HepG2 (cell line): ENCODE measurements at regions not wholly inside any gene's neighbourhood (a gene's known extent, or its start where the extent isn't known, plus 50 kb on each side); places are given as distances from the start of the nearest gene placed in this dataset.

Source experiments
- ATAC-seq: fragments of 200-7000 bp; cut with Tn5 transposase; 3 replicates; pipeline ENCODE4 v1.9.1; 2020; ENCODE audit warnings: mild to moderate bottlenecking, moderate library complexity
- BruUV-seq: library from RNA; stranded (reverse); fragments of 400-500 nt; replicated peaks from 2 replicates; lab custom pipeline; 2021; lab: Mats Ljungman, UMichigan
- CTCF ChIA-PET: fragments of 300-600 bp; formaldehyde crosslinking; extraction: SDS; loops from one replicate; lab custom pipeline; 2021; ENCODE audit warnings: low total read pairs, inconsistent platforms, low intra/inter-chr PET ratio; lab: Yijun Ruan, JAX
- POLR2A ChIA-PET: fragments of 350-600 bp; sonication (Branson Sonifier 250); formaldehyde crosslinking; loops from one replicate; lab custom pipeline; 2020; ENCODE audit warnings: antibody characterized with exemption, inconsistent platforms; lab: Yijun Ruan, JAX
- DNase-seq: peaks from one replicate; pipeline ENCODE4 v3.0.0-alpha.2; 2015; ENCODE audit warnings: low spot score
- FAIRE-seq: peaks from 3 replicates; lab custom pipeline; 2011; peaks lifted over from hg19 to GRCh38; lab: Jason Lieb, UNC
- H2AFZ ChIP-seq: one replicate; pipeline ENCODE4 v1.6.1; 2011; ENCODE audit warnings: low read length, inconsistent platforms
- H3K27ac ChIP-seq: fragments of 300-600 bp; 3 replicates; pipeline ENCODE4 v1.8.0; 2011; ENCODE audit warnings: mixed run types, mild to moderate bottlenecking, mixed read lengths, low read length, inconsistent platforms; ENCODE audit not compliant: insufficient read depth; ENCODE audit errors: extremely low read length
- H3K27me3 ChIP-seq, 2 experiments: fragments of 200-600 bp in 1 of 2; 2 replicates in 1 of 2; 3 replicates in 1 of 2; pipeline versions ENCODE4 v1.6.0 to v1.8.0; 2011; ENCODE audit warnings: low read length in 2 of 2, mild to moderate bottlenecking in 2 of 2, moderate library complexity in 2 of 2, inconsistent platforms in 1 of 2; ENCODE audit not compliant: insufficient read depth in 2 of 2, control insufficient read depth in 1 of 2
- H3K36me3 ChIP-seq, 2 experiments: fragments of 200-600 bp in 1 of 2; replicated peaks in 1 of 2; 2 replicates in 1 of 2; 3 replicates in 1 of 2; pipeline versions ENCODE4 v1.5.1 to v1.8.0; 2011; ENCODE audit warnings: low read length in 2 of 2, inconsistent platforms in 1 of 2; ENCODE audit not compliant: insufficient read depth in 2 of 2, control insufficient read depth in 1 of 2
- H3K4me1 ChIP-seq: 2 replicates; pipeline ENCODE4 v1.5.1; 2012; ENCODE audit warnings: low read length, inconsistent platforms; ENCODE audit not compliant: insufficient read depth
- H3K4me2 ChIP-seq: 2 replicates; pipeline ENCODE4 v1.6.0; 2011; ENCODE audit warnings: low read depth, low read length, inconsistent platforms
- H3K4me3 ChIP-seq, 3 experiments: fragments of 200-600 bp in 1 of 3; sonication (generic), shearing (Covaris generic) in 1 of 3; replicated peaks in 1 of 3; 2 replicates each; pipeline ENCODE4 v1.5.1; 2011 to 2016; ENCODE audit warnings: low read length in 3 of 3, inconsistent platforms in 2 of 3, low read depth in 2 of 3, mild to moderate bottlenecking in 2 of 3, control low read depth in 1 of 3, mixed read lengths in 1 of 3; ENCODE audit not compliant: insufficient read depth in 1 of 3
- H3K79me2 ChIP-seq: one replicate; pipeline ENCODE4 v1.6.1; 2011; ENCODE audit warnings: low read length, inconsistent platforms; ENCODE audit not compliant: insufficient read depth
- H3K9ac ChIP-seq: 2 replicates; pipeline ENCODE4 v1.6.0; 2011; ENCODE audit warnings: mild to moderate bottlenecking, low read depth, low read length, inconsistent platforms; ENCODE audit not compliant: insufficient read depth
- H3K9me3 ChIP-seq: 2 replicates; pipeline ENCODE4 v1.5.1; 2012; ENCODE audit warnings: mild to moderate bottlenecking, low read length
- H4K20me1 ChIP-seq: 2 replicates; pipeline ENCODE4 v1.6.0; 2011; ENCODE audit warnings: inconsistent platforms, mild to moderate bottlenecking, low read length, moderate library complexity; ENCODE audit not compliant: insufficient read depth
- CREB1 ChIP-seq, 2 experiments: fragments of 450-650 bp in 1 of 2; IDR thresholded peaks; 2 replicates each; pipeline ENCODE4 v1.6.1; 2016 to 2017; ENCODE audit warnings: control low read depth in 1 of 2, mild to moderate bottlenecking in 1 of 2, missing compliant biosample characterization in 1 of 2, missing genetic modification characterization in 1 of 2
- HDAC1 ChIP-seq: sonication (generic); formaldehyde crosslinking; IDR thresholded peaks from 2 replicates; pipeline ENCODE4 v1.5.1; 2020; ENCODE audit warnings: mild to moderate bottlenecking, missing genetic modification reagents
- HHEX ChIP-seq: IDR thresholded peaks from 2 replicates; pipeline ENCODE4 v1.6.1; 2016; ENCODE audit warnings: control low read depth
- JUN ChIP-seq: sonication (generic); formaldehyde crosslinking; IDR thresholded peaks from 2 replicates; pipeline ENCODE4 v1.4.0; 2020; ENCODE audit warnings: mild to moderate bottlenecking, missing genetic modification reagents
- KLF6 ChIP-seq: IDR thresholded peaks from 2 replicates; pipeline ENCODE4 v1.8.0; 2016; ENCODE audit warnings: missing biosample characterization, missing genetic modification reagents
- NFATC3 ChIP-seq: sonication (generic); formaldehyde crosslinking; IDR thresholded peaks from 2 replicates; pipeline ENCODE4 v1.5.1; 2020; ENCODE audit warnings: mild to moderate bottlenecking, missing genetic modification reagents
- POLR2G ChIP-seq: fragments of 200-400 bp; formaldehyde crosslinking; IDR thresholded peaks from 2 replicates; pipeline ENCODE4 v1.6.1; 2018; ENCODE audit warnings: mild to moderate bottlenecking, low read depth, low read length, moderate library complexity
- RBAK ChIP-seq: sonication (generic); formaldehyde crosslinking; IDR thresholded peaks from 2 replicates; pipeline ENCODE4 v1.5.1; 2020; ENCODE audit warnings: mild to moderate bottlenecking, missing genetic modification reagents
- SNAPC2 ChIP-seq: sonication (generic); formaldehyde crosslinking; IDR thresholded peaks from 2 replicates; pipeline ENCODE4 v1.8.1; 2022; ENCODE audit warnings: mild to moderate bottlenecking, missing genetic modification reagents
- ZNF160 ChIP-seq: sonication (generic); formaldehyde crosslinking; IDR thresholded peaks from 2 replicates; pipeline ENCODE4 v1.8.0; 2022; ENCODE audit warnings: mild to moderate bottlenecking, inconsistent platforms, missing genetic modification reagents
- ZNF260 ChIP-seq: sonication (generic); formaldehyde crosslinking; IDR thresholded peaks from 2 replicates; pipeline ENCODE4 v1.4.0; 2020; ENCODE audit warnings: missing genetic modification reagents, low read depth, mild to moderate bottlenecking, borderline replicate concordance
- ZNF563 ChIP-seq: sonication (generic); formaldehyde crosslinking; IDR thresholded peaks from 2 replicates; pipeline ENCODE4 v1.8.0; 2022; ENCODE audit warnings: mild to moderate bottlenecking, moderate library complexity, missing genetic modification reagents
- ZNF773 ChIP-seq: sonication (generic); formaldehyde crosslinking; IDR thresholded peaks from 2 replicates; pipeline ENCODE4 v1.4.0; 2020; ENCODE audit warnings: missing genetic modification reagents, borderline replicate concordance
- ZNF776 ChIP-seq: sonication (generic); formaldehyde crosslinking; IDR thresholded peaks from 2 replicates; pipeline ENCODE4 v1.4.0; 2020; ENCODE audit warnings: mild to moderate bottlenecking, missing genetic modification reagents
- WGBS: methylation state at CpG from one replicate; pipeline ENCODE4 v1.1.6; 2017; ENCODE audit warnings: low lambda C conversion rate; 5-methylcytosine and 5-hydroxymethylcytosine counted together
- in situ Hi-C: cut with HindIII; loops from 2 replicates; pipeline ENCODE4 v1.10.0; 2017; ENCODE audit warnings: low pct_unique_long_range_greater_than_20kb; ENCODE audit not compliant: extremely low pct_ligation_motif_present
- intact Hi-C: fragments of 100-400 bp; cut with micrococcal nuclease; formaldehyde crosslinking; loops from one replicate; pipeline ENCODE4 v1.10.0; 2022; ENCODE audit not compliant: unreplicated experiment
- TF ChIP-seq, protein P1 (sequence below): sonication (generic); formaldehyde crosslinking; IDR thresholded peaks from 2 replicates; pipeline ENCODE4 v1.5.0; 2020; ENCODE audit warnings: missing genetic modification reagents, mild to moderate bottlenecking, borderline replicate concordance
- TF ChIP-seq, protein P2 (sequence below): sonication (generic); formaldehyde crosslinking; IDR thresholded peaks from 2 replicates; pipeline ENCODE4 v1.4.0; 2020; ENCODE audit warnings: missing genetic modification reagents, mild to moderate bottlenecking, borderline replicate concordance
- TF ChIP-seq, protein P3 (sequence below): sonication (generic); formaldehyde crosslinking; IDR thresholded peaks from 2 replicates; pipeline ENCODE4 v1.5.0; 2020; ENCODE audit warnings: mild to moderate bottlenecking, missing genetic modification reagents
- TF ChIP-seq, protein P4 (sequence below): sonication (generic); formaldehyde crosslinking; IDR thresholded peaks from 2 replicates; pipeline ENCODE4 v1.5.0; 2020; ENCODE audit warnings: missing genetic modification reagents, mild to moderate bottlenecking, borderline replicate concordance

DNA sequence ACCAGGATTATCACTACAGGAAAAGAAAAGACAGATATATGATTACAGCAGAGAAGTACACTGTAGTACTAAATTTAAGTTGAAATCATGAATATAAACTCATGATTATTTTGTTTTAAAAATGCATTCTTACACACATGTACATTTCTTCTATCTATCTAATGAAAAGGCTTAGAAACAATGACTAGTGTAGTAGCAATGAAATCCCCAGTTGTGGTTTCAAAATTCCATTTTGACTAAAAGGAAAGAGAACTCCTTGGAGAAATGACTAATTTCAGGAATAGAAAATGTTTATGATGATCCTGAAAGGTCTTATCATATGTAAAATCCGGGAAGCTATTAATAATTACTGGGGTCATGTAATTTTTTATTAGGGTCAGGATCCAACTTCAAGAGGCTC lies 195.0 kb upstream of the STARD13 start:
- Histone ChIP-seq H3K27me3 (no peaks in the 10 kb centered on the region; a peak in 1 of 5 replicates), H3K79me2 (no peaks in the 10 kb centered on the region), H4K20me1 (no peaks in the 10 kb centered on the region), H3K36me3 (peaks cover 0 to 5% of the 10 kb centered on the region in 2 experiments; a peak in 1 of 5 replicates), H3K27ac (no peak overlapping the region), H3K9me3 (peaks cover 32% of the 10 kb centered on the region), H3K4me2 (no peak overlapping the region), H3K9ac (no peak overlapping the region), H3K4me1 (no peaks in the 10 kb centered on the region), H3K4me3 (no peak overlapping the region), H2AFZ (no peak overlapping the region)
- DNase-seq (no peak), ATAC-seq (no peak), FAIRE-seq (no peak)
- in situ Hi-C loops (no loop called here), intact Hi-C loops (no loop called here)
- no TSS peak for BruUV-seq
- POLR2A ChIA-PET = no interaction called here
- TF ChIP-seq NFATC3 = no peak
- TF ChIP-seq, protein P1, sequence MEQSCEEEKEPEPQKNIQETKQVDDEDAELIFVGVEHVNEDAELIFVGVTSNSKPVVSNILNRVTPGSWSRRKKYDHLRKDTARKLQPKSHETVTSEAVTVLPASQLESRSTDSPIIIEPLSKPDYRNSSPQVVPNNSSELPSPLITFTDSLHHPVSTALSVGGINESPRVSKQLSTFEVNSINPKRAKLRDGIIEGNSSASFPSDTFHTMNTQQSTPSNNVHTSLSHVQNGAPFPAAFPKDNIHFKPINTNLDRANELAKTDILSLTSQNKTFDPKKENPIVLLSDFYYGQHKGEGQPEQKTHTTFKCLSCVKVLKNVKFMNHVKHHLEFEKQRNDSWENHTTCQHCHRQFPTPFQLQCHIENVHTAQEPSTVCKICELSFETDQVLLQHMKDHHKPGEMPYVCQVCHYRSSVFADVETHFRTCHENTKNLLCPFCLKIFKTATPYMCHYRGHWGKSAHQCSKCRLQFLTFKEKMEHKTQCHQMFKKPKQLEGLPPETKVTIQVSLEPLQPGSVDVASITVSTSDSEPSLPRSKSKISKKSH (CRISPR knock-in tag) = no peak
- no peak for TF ChIP-seq CREB1 (IDR thresholded peaks at IDR 0.05)
- no peak for TF ChIP-seq CREB1 (CRISPR knock-in tag; IDR thresholded peaks at IDR 0.05)
- no peak for TF ChIP-seq SNAPC2 (CRISPR knock-in tag)
- no peak for TF ChIP-seq KLF6 (CRISPR knock-in tag)
- TF ChIP-seq ZNF563 (CRISPR knock-in tag) = no peak
- no peak for TF ChIP-seq ZNF260 (CRISPR knock-in tag)
- TF ChIP-seq, protein P2, sequence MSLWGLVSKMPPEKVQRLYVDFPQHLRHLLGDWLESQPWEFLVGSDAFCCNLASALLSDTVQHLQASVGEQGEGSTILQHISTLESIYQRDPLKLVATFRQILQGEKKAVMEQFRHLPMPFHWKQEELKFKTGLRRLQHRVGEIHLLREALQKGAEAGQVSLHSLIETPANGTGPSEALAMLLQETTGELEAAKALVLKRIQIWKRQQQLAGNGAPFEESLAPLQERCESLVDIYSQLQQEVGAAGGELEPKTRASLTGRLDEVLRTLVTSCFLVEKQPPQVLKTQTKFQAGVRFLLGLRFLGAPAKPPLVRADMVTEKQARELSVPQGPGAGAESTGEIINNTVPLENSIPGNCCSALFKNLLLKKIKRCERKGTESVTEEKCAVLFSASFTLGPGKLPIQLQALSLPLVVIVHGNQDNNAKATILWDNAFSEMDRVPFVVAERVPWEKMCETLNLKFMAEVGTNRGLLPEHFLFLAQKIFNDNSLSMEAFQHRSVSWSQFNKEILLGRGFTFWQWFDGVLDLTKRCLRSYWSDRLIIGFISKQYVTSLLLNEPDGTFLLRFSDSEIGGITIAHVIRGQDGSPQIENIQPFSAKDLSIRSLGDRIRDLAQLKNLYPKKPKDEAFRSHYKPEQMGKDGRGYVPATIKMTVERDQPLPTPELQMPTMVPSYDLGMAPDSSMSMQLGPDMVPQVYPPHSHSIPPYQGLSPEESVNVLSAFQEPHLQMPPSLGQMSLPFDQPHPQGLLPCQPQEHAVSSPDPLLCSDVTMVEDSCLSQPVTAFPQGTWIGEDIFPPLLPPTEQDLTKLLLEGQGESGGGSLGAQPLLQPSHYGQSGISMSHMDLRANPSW (CRISPR knock-in tag) = no peak
- TF ChIP-seq ZNF776 (CRISPR knock-in tag) = no peak
- no peak for TF ChIP-seq HHEX (CRISPR knock-in tag)
- TF ChIP-seq ZNF773 (CRISPR knock-in tag) = no peak
- no peak for TF ChIP-seq ZNF160 (CRISPR knock-in tag)
- TF ChIP-seq RBAK = no peak
- no peak for TF ChIP-seq JUN (CRISPR knock-in tag)
- no peak for TF ChIP-seq POLR2G
- TF ChIP-seq, protein P3, sequence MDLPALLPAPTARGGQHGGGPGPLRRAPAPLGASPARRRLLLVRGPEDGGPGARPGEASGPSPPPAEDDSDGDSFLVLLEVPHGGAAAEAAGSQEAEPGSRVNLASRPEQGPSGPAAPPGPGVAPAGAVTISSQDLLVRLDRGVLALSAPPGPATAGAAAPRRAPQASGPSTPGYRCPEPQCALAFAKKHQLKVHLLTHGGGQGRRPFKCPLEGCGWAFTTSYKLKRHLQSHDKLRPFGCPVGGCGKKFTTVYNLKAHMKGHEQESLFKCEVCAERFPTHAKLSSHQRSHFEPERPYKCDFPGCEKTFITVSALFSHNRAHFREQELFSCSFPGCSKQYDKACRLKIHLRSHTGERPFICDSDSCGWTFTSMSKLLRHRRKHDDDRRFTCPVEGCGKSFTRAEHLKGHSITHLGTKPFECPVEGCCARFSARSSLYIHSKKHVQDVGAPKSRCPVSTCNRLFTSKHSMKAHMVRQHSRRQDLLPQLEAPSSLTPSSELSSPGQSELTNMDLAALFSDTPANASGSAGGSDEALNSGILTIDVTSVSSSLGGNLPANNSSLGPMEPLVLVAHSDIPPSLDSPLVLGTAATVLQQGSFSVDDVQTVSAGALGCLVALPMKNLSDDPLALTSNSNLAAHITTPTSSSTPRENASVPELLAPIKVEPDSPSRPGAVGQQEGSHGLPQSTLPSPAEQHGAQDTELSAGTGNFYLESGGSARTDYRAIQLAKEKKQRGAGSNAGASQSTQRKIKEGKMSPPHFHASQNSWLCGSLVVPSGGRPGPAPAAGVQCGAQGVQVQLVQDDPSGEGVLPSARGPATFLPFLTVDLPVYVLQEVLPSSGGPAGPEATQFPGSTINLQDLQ (CRISPR knock-in tag) = no peak
- no peak for TF ChIP-seq HDAC1 (CRISPR knock-in tag)
- TF ChIP-seq, protein P4, sequence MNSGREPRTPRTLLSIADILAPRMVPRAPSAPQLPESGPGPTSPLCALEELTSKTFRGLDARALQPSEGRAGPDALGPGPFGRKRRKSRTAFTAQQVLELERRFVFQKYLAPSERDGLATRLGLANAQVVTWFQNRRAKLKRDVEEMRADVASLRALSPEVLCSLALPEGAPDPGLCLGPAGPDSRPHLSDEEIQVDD = no peak
- WGBS = 91% methylated on average over 1 of the region's 1 CpG
- CTCF ChIA-PET = no interaction called here
